ENCODE measurements at regions not wholly inside any gene's neighbourhood (a gene's known extent, or its start where the extent isn't known, plus 50 kb on each side); places are given as distances from the start of the nearest gene placed in this dataset.
"Not testable (repeated sequence)": the region's sequence is repeated elsewhere in the genome, so short reads cannot be mapped to it uniquely, and the experiment has no call there.

DNA sequence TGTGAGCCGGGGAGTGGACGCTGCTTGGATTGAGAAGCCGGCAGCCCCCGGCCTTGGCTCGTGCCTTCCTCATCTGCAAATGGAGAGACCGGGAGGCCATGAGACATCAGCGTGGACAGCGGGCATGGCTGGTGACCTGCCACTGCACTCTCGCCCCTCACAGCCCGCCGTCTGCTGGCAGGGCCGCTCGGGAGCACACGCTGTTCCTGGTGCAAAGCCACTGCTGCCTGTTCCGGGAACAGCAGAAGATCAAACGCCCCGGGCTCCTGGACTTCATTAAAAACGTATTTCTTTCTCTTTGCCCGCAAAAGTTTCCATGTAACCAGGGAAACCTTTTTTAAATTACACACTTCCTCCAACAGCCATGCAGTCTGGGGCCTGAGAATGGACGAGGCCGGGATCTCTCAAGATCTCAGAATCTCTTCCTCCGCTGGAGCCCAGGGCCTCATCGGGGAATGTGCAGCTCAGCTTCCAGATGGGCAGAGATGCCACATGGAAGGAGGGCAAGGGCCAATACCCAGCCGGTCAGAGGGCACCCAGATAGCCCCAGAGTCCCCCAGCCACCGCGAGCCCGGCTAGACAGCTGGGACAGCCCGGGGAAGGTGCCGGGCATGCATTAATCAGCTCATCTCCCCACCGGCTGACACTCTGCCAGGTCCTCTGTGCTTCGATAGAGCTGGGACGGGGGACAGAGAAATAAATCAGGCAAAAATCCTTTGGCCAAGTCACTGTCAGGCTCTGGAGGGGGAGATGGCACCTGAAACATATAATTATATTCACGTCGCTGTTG lies 62.8 kb upstream of the PRR5 start:
- DNase-seq (ENCODE audit: low read depth), result peak; percentile 13
- TF ChIP-seq, protein P1, sequence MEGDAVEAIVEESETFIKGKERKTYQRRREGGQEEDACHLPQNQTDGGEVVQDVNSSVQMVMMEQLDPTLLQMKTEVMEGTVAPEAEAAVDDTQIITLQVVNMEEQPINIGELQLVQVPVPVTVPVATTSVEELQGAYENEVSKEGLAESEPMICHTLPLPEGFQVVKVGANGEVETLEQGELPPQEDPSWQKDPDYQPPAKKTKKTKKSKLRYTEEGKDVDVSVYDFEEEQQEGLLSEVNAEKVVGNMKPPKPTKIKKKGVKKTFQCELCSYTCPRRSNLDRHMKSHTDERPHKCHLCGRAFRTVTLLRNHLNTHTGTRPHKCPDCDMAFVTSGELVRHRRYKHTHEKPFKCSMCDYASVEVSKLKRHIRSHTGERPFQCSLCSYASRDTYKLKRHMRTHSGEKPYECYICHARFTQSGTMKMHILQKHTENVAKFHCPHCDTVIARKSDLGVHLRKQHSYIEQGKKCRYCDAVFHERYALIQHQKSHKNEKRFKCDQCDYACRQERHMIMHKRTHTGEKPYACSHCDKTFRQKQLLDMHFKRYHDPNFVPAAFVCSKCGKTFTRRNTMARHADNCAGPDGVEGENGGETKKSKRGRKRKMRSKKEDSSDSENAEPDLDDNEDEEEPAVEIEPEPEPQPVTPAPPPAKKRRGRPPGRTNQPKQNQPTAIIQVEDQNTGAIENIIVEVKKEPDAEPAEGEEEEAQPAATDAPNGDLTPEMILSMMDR (IDR thresholded peaks at IDR 0.05; ENCODE audit: low read depth, low read length, missing control alignments), result no peak
- in situ Hi-C loops (cut with HindIII; ENCODE audit: low sequenced_read_pairs), result no loop called here
- no peak overlapping the region for H3K4me3 ChIP-seq (ENCODE audit: low read depth, low read length)

DNA sequence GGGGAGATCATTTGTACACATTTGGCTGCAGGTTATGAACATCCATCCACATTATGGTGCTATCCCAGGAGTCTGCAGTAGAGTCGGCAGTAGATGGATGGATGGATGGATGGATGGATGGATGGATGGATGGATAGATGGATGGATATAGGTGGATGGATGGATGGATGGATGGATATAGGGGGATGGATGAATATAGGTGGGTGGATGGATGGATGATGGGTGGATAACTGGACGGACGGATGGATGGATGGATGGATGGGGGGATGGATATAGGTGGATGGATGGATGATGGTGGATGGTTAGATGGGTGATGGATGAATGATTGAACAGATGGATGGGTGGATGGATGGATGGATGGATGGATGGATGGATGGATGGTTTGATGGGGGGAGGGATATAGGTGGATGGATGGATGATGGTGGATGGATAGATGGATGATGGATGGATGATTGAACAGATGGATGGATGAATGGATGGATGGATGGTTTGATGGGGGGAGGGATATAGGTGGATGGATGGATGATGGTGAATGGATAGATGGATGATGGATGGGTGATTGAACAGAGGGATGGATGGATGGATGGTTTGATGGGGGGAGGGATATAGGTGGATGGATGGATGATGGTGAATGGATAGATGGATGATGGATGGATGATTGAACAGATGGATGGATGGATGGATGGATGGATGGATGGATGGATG lies 65.3 kb upstream of the PRR5 start:
- H3K4me3 ChIP-seq (ENCODE audit: low read depth, low read length); in situ Hi-C loops (cut with HindIII; ENCODE audit: low sequenced_read_pairs); DNase-seq (ENCODE audit: low read depth): not testable (repeated sequence)

DNA sequence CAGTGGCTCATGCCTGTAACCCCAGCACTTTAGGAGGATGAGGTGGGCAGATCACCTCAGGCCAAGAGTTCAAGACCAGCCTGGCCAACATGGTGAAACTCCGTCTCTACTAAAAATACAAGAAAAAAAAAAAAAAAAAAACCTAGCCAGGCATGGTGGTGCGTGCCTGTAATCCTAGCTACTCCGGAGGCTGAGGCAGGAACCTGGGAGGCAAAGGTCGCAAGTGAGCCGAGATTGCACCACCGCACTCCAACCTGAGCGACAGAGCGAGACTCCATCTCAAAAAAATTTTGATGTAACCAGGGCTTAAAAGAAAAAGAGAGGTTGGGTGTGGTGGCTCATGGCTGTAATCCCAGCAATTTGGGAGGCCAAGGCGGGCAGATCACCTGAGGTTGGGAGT lies 66.4 kb upstream of the PRR5 start:
- in situ Hi-C loops (cut with HindIII; ENCODE audit: low sequenced_read_pairs); H3K4me3 ChIP-seq (ENCODE audit: low read depth, low read length); DNase-seq (ENCODE audit: low read depth): not testable (repeated sequence)

DNA sequence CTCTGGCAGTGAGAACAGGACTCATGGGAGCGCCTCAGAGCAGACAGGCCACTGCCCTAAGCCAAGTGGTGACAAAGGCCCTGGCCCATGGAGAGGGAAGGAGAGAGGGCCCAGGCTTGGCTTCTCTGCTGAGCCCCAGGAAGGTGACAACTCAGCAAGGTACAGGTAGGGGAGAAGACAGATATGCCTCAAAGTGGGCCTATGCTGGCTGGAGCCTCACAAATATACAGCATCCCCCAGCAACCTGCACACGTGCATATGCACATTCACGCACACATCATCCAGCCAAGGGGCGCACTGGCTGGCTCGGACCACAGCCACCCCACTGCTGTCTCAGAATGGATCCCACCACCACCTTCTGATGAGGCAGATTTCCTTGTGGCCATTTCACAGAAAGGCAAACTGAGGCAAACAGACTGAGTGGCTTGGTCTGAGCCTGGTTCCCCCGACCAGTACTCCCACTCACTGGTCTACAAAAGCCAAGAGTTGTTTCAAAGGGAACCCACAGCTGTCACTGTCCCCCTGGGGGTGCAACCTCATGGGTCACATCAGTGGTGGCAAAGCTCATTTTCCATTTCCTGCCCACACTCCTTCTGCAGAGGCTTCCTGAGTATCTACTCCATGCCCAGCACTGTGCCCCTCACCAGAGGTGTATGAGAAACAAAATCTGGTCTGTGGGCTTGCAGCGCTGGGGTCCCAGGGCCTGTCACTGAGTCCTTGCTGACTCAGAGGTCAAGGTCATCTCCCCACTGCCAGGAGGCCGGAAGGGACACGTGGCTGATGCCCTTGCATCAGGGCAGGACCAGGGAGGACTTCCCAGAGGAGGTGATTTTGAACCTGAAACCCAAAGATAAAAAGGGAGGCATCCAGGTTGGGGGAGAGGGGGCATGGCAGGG lies 67.3 kb upstream of the PRR5 start:
- TF ChIP-seq, protein P1 (IDR thresholded peaks at IDR 0.05; ENCODE audit: low read depth, low read length, missing control alignments), result no peak
- in situ Hi-C loops (cut with HindIII; ENCODE audit: low sequenced_read_pairs), result no loop called here
- no peak for DNase-seq (ENCODE audit: low read depth)
- H3K4me3 ChIP-seq (ENCODE audit: low read depth, low read length), result no peak overlapping the region

DNA sequence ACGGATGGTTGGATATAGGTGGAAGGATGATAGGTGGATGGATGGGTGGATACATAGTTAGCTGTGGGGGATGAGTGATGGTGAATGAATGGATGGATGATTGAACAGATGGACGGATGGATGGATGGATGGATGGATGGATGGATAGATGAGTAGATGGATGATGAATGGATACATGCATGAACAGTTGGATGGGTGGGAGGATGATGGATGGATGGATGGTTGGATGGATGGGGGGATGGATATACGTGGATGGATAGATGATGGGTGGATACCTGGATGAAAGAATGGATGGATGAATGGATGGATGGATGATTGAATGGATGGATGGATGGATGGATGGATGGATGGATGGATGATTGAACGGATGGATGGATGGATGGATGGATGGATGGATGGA lies 68.4 kb upstream of the PRR5 start:
- H3K4me3 ChIP-seq (ENCODE audit: low read depth, low read length), result no peak overlapping the region
- in situ Hi-C loops (cut with HindIII; ENCODE audit: low sequenced_read_pairs), result no loop called here
- DNase-seq (ENCODE audit: low read depth), result no peak
- TF ChIP-seq, protein P1 (IDR thresholded peaks at IDR 0.05; ENCODE audit: low read depth, low read length, missing control alignments), result no peak

DNA sequence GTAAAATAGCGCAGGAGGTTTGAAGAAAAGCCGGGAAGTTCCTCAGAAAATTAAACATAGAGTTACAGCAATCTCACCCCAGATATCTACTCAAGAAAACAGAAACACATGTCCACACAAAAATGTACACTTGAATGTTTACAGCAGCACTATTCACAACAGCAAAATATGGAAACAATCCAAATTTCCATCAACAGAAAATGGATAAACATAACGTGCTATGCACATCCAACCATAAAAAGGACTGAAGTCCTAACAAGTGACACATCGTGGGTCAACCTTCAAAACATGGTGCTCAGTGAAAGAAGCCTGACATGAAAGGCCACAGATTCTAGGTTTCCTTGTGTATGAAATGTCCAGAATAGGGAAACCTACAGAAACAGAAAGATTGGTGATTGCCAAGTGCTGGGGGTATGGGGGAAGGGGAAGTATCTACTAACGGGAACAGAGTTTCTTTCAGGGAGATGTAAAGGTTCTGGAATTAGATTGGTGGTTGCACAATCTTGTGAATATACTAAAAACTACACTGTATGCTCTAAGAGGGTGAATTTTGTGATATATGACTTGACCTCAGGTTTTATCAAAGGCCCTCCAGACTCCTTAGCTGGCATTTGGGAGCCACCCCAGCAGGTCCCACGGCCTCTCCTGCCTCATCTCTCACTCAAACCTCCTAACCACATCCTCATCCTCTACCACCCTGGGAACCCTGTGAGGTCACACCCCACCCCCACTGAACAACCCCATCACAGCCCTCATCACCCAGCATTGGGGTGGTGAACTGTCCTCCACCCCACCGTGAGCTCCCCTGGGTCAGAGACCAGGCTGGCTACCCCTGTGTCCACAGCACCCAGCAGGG lies 69.2 kb upstream of the PRR5 start:
- H3K4me3 ChIP-seq (ENCODE audit: low read depth, low read length), result no peak overlapping the region
- TF ChIP-seq, protein P1 (IDR thresholded peaks at IDR 0.05; ENCODE audit: low read depth, low read length, missing control alignments), result no peak
- in situ Hi-C loops (cut with HindIII; ENCODE audit: low sequenced_read_pairs), result no loop called here
- DNase-seq (ENCODE audit: low read depth), result no peak

DNA sequence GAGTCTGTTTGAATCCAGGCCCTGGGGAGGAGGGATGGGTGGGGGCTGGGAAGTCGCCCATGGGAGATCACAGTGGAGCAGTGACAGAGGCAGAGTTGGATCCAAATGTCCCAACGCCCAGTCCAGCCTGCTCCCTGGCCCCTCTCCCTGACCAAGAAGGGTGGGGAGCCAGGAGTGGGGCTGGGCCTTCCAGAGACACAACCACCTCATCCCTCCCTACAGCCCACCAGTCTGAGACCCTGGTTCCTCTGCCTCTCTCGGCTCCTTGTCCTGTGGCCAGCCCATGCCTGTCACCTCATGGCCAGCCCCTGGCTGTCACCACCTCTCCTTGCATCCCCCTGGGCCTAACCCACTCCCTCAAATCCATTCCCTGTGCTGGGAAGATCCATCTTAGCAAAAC lies 71.2 kb upstream of the PRR5 start:
- H3K4me3 ChIP-seq (ENCODE audit: low read depth, low read length), result no peak overlapping the region
- in situ Hi-C loops (cut with HindIII; ENCODE audit: low sequenced_read_pairs), result no loop called here
- TF ChIP-seq, protein P1 (IDR thresholded peaks at IDR 0.05; ENCODE audit: low read depth, low read length, missing control alignments), result no peak

More for the DNA sequence above, 71.2 kb upstream of the PRR5 start:
- DNase-seq (ENCODE audit: low read depth), result no peak
